ENCODE measurements at regions not wholly inside any gene's neighbourhood (a gene's known extent, or its start where the extent isn't known, plus 50 kb on each side); places are given as distances from the start of the nearest gene placed in this dataset.

- DNase-seq (ENCODE audit: low read depth, low spot score): no peak
These were observed 83.7 kb downstream of the MBL2 start for GRCh38 chr10:52688899-52689298.

DNA sequence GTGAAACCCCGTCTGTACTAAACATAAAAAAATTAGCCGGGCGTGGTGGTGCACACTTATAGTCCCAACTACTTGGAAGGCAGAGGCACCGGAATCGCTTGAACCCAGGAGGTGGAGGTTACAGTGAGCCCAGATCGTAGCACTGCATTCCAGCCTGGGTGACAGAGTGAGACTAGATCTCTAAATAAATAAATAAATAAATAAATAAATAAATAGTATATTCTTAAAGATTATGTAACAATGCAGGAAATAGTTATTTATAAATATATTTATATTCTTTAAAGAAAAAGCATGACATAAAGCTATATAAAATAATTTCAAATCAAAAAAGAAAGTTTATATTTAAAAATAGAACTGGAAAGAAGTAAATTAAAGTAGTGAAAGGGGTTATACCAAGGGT lies 76.4 kb downstream of the MBL2 start:
- no peak for DNase-seq (ENCODE audit: low read depth, low spot score)

DNA sequence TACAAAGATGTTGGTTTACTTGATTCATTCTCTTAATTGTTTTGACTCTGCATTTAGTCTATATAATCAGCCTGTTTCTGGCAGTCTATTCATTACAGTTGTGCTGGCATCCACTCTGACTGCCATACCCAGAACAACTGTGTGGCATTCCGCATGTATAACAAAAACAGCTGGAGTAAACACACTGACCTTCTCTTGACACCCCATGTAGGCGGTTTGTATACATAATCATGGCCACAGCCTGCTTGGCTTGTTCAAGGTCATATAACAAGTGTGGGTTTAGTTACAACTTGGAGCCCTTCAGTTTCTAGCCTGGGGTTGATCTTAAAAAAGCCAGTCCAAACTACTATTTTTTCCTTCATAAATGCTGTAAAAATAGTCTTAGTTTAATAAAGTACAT lies 70.9 kb downstream of the MBL2 start:
- DNase-seq (ENCODE audit: low read depth, low spot score): no peak

DNA sequence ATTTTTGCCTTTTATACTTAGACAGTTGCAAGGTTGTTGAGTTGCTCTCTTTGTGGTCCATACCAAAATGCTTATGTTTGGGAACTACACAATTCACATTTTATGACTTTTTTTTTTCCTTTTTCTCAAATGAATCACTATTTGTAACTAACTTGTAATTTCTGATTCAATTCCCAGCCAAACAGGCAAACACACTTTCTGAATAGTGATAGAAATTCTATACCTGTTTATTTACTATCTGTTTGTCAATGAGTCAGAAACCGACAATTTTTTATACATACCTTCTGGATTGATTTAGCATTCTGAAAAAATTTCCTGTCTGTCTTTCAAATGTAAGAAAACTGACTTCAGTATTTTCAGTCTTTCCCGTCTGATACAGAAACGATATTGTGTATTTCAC lies 69.1 kb downstream of the MBL2 start:
- no peak for DNase-seq (ENCODE audit: low read depth, low spot score)

- DNase-seq (ENCODE audit: low read depth, low spot score): peak; percentile 22
These were observed 68.7 kb downstream of the MBL2 start for GRCh38 chr10:52703898-52704297.

DNA sequence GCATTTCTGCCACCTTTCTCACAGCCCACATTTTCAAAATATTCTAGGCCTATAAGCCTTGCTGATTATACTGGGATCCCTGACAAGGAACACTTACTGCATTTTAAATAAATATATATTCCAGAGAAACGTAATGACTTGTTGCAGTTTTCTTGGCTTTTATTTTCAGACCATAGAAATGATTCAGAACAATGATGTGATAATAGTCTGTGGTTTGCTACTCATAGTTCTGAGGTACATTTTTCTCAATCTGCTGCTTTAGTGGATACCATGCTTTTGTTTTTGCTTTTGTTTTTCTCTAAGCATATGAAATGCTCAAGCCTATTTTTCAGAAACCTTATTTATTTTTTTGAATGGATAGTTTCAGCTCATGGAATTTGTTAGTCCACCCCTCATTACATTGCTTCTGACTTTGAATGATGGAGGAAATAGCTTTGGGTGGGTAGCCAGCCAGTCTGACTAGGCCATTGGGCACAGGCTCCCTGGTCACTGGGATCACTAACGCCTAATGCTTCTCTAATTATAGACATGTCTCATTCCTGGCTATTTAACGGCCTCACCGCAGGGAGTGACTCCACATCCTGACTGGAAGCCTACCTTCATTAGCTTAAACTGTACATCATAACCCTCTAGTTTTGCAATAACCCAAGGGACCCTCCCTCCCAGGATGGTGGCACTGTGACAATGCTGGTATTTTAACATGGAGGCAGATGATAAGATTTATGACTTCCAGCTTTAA lies 66.1 kb downstream of the MBL2 start:
- peak; percentile 41 for DNase-seq (ENCODE audit: low read depth, low spot score)
